AG04449 (cell line): ENCODE measurements at regions not wholly inside any gene's neighbourhood (a gene's known extent, or its start where the extent isn't known, plus 50 kb on each side); places are given as distances from the start of the nearest gene placed in this dataset.

Source experiments
- CTCF ChIA-PET: fragments of 350-600 bp; formaldehyde crosslinking; extraction: SDS; loops from one replicate; lab custom pipeline; 2021; ENCODE audit warnings: antibody characterized with exemption; lab: Yijun Ruan, JAX
- POLR2A ChIA-PET: fragments of 400-600, 350-600 bp; formaldehyde crosslinking; extraction: SDS; loops from one replicate; lab custom pipeline; 2020; ENCODE audit warnings: antibody characterized with exemption, inconsistent platforms; lab: Yijun Ruan, JAX
- DNase-seq: peaks from one replicate; pipeline ENCODE4 v3.0.0-alpha.2; 2010; ENCODE audit warnings: low read depth, low spot score
- H3K4me3 ChIP-seq: 2 replicates; pipeline ENCODE4 v1.5.1; 2011; ENCODE audit warnings: low read depth, mild to moderate bottlenecking, control low read depth, low read length
- TF ChIP-seq, protein P1 (sequence below): IDR thresholded peaks from one replicate; pipeline ENCODE4 v1.5.1; 2011; ENCODE audit warnings: mild to moderate bottlenecking, moderate library complexity, low read length, control low read depth, inconsistent platforms; ENCODE audit not compliant: insufficient read depth; ENCODE audit errors: missing control alignments

DNA sequence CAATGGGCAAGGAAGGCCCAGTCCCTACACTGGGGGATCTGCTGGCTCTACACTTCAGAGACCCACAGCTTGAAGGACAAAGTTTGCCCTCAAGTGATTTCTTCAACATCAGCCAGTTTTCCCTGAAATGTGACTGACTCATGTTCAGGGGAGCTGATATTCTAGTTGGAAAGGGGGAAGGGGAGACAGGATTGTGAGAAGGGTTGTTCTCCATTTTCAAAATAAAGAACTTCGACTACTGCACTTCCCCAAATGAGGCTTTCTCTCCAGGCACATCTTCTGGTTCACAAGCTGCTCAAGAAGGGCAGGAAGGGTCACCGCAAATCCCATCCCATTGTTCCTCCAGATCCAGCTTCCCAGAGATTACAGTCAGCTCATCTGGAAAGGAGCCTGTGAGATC is 117.6 kb downstream of the BCL2L11 start:
- H3K4me3 ChIP-seq = no peak overlapping the region
- POLR2A ChIA-PET = no interaction called here
- CTCF ChIA-PET = interaction anchor here (1.0 kb wide), 1 partner anchor 9 kb away, joined by 3 read pairs; no protein-coding TSS in a partner anchor

DNA sequence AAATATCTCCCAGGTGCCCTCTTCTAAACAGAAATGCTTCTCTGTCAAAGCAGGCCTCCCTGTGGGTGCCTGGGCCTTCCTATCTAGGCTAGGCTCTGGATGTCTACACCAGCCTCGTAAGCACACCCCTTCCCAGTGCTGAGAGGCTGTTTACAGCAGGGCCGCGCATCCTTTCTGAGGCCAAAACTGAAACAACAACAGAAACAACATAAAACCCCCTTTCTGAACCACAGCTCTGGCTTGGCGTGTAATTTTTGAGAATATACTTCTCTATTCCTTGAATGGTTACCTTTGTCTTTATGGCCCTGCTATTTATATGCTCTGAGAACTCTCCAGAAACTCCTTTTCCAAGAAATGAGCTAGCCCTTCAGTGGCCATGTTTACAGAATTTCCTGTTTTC is 118.4 kb downstream of the BCL2L11 start:
- TF ChIP-seq, protein P1, sequence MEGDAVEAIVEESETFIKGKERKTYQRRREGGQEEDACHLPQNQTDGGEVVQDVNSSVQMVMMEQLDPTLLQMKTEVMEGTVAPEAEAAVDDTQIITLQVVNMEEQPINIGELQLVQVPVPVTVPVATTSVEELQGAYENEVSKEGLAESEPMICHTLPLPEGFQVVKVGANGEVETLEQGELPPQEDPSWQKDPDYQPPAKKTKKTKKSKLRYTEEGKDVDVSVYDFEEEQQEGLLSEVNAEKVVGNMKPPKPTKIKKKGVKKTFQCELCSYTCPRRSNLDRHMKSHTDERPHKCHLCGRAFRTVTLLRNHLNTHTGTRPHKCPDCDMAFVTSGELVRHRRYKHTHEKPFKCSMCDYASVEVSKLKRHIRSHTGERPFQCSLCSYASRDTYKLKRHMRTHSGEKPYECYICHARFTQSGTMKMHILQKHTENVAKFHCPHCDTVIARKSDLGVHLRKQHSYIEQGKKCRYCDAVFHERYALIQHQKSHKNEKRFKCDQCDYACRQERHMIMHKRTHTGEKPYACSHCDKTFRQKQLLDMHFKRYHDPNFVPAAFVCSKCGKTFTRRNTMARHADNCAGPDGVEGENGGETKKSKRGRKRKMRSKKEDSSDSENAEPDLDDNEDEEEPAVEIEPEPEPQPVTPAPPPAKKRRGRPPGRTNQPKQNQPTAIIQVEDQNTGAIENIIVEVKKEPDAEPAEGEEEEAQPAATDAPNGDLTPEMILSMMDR = no peak
- no peak for DNase-seq
- ChIA-PET POLR2A (no interaction called here), CTCF (interaction anchor here (0.9 to 1.0 kb wide), 2 partner anchors 8 to 9 kb away, joined by 3 to 5 read pairs; no protein-coding TSS in a partner anchor)
- no peak overlapping the region for H3K4me3 ChIP-seq

More for the DNA sequence above, 117.6 kb downstream of the BCL2L11 start:
- TF ChIP-seq, protein P1 = no peak
- DNase-seq = no peak

GRCh38 chr2:111239581-111240249 is 119.0 kb downstream of the BCL2L11 start:
- DNase-seq = no peak
- TF ChIP-seq, protein P1 = no peak
- POLR2A ChIA-PET = no interaction called here
- CTCF ChIA-PET = interaction anchor here (0.9 kb wide), 1 partner anchor 10 kb away, joined by 5 read pairs; no protein-coding TSS in a partner anchor
- no peak overlapping the region for H3K4me3 ChIP-seq

DNA sequence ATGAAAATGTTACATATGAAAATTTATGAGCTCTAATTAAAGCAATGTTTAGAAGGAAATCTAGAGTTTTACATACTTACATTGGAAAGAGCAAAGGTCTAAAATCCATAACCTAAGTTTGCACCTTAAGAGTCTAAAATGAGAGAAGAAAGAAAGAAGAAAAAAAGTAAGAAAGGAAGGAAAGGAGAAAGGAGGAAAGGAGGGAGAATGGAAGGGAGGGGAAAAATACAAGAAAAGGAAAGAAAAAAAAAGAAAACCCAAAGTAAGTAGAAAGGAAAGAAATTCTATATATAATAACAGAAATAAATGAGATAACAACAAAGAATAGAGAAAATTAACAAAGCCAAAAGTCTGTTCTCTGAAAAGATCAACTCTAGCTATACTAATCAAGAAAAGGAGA is 122.6 kb downstream of the BCL2L11 start:
- H3K4me3 ChIP-seq = no peak overlapping the region
- TF ChIP-seq, protein P1 = no peak
- DNase-seq = no peak
- ChIA-PET CTCF (no interaction called here), POLR2A (no interaction called here)

DNA sequence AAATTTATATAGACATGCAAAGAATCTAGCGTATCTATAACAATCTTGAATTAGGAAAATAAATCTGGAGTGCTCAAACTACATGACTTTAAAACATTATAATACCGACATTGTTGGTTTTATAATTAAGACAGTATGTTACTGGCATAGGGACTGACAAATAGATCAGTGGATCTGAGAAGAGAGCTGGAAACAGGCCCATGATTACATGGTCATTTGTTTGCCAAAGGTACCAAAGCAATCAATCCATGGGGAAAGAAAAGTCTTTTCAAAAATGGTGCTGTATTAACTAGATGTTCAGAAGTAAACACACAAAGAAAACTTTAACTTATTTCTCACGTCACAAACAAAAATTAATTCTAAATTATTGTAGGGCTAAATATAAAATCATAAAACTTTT is 124.2 kb downstream of the BCL2L11 start:
- ChIA-PET CTCF (interaction anchor here (1.6 kb wide), 1 partner anchor 16 kb away, joined by 4 read pairs; no protein-coding TSS in a partner anchor), POLR2A (no interaction called here)
- DNase-seq = no peak
- no peak overlapping the region for H3K4me3 ChIP-seq
- TF ChIP-seq, protein P1 = no peak

DNA sequence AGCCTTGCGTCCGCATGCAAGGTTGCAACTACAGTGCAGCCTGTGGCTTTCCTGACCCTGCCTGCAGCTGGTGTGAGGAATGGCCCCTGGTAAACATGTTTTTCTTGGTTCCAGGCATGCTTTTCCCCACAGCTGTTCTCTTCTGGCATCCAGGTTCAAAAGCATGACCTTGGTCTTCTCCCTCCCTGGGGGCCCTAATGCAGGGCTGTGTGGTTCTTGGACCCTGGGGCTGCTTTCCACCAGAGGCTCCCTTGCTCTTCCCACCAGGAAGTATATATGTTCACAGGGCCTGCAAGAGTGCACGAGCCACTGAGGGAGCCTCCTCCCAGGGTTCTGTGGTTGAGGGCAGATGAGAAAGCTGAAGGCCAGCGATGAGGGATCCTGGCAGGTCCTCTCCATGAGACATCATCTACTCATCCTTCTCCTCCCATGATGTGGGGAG is 125.9 kb downstream of the BCL2L11 start:
- POLR2A ChIA-PET = no interaction called here
- TF ChIP-seq, protein P1 = no peak
- DNase-seq = no peak
- CTCF ChIA-PET = interaction anchor here (0.8 to 1.6 kb wide), 3 partner anchors 8 to 129 kb away, joined by 3 to 4 read pairs (median 3); no protein-coding TSS in a partner anchor
- no peak overlapping the region for H3K4me3 ChIP-seq
